M059J (cell line): ENCODE measurements at regions not wholly inside any gene's neighbourhood (a gene's known extent, or its start where the extent isn't known, plus 50 kb on each side); places are given as distances from the start of the nearest gene placed in this dataset.

Source experiments
- DNase-seq: peaks from one replicate; pipeline ENCODE4 v3.0.0-alpha.2; 2012; ENCODE audit warnings: low read depth

GRCh38 chr5:175765858-175766257, 105.5 kb upstream of the CPLX2 start:
- DNase-seq = no peak

GRCh38 chr5:175766963-175767362, 104.4 kb upstream of the CPLX2 start:
- no peak for DNase-seq

- DNase-seq = peak; percentile 20
These were observed 98.4 kb upstream of the CPLX2 start for GRCh38 chr5:175772747-175773533.

- DNase-seq = no peak
These were observed 97.8 kb upstream of the CPLX2 start for GRCh38 chr5:175773534-175774070.

GRCh38 chr5:175775416-175775815, 96.0 kb upstream of the CPLX2 start:
- DNase-seq = no peak

- DNase-seq = peak; percentile 59
These were observed 92.4 kb upstream of the CPLX2 start for GRCh38 chr5:175778951-175779503.

GRCh38 chr5:175783739-175784138, 87.6 kb upstream of the CPLX2 start:
- DNase-seq = no peak

- no peak for DNase-seq
These were observed 87.1 kb upstream of the CPLX2 start for GRCh38 chr5:175784230-175784629.

GRCh38 chr5:175785681-175786080, 85.7 kb upstream of the CPLX2 start:
- DNase-seq = no peak

GRCh38 chr5:175788155-175788787, 83.1 kb upstream of the CPLX2 start:
- DNase-seq = no peak

GRCh38 chr5:175789670-175790069, 81.7 kb upstream of the CPLX2 start:
- no peak for DNase-seq

GRCh38 chr5:175790796-175791195, 80.6 kb upstream of the CPLX2 start:
- no peak for DNase-seq

- DNase-seq = no peak
These were observed 75.4 kb upstream of the CPLX2 start for GRCh38 chr5:175795959-175796358.

- peak; percentile 44 for DNase-seq
These were observed 74.6 kb upstream of the CPLX2 start for GRCh38 chr5:175796536-175797499.

- no peak for DNase-seq
These were observed 73.8 kb upstream of the CPLX2 start for GRCh38 chr5:175797521-175798038.

- DNase-seq = no peak
These were observed 72.8 kb upstream of the CPLX2 start for GRCh38 chr5:175798626-175799025.

GRCh38 chr5:175800656-175801081, 70.7 kb upstream of the CPLX2 start:
- DNase-seq = peak; percentile 81

GRCh38 chr5:175802361-175802760, 69.0 kb upstream of the CPLX2 start:
- DNase-seq = no peak

- no peak for DNase-seq
These were observed 68.1 kb upstream of the CPLX2 start for GRCh38 chr5:175803254-175803653.

GRCh38 chr5:175803736-175804454, 67.5 kb upstream of the CPLX2 start:
- DNase-seq = no peak
